ENCODE measurements at regions not wholly inside any gene's neighbourhood (a gene's known extent, or its start where the extent isn't known, plus 50 kb on each side); places are given as distances from the start of the nearest gene placed in this dataset.

DNA sequence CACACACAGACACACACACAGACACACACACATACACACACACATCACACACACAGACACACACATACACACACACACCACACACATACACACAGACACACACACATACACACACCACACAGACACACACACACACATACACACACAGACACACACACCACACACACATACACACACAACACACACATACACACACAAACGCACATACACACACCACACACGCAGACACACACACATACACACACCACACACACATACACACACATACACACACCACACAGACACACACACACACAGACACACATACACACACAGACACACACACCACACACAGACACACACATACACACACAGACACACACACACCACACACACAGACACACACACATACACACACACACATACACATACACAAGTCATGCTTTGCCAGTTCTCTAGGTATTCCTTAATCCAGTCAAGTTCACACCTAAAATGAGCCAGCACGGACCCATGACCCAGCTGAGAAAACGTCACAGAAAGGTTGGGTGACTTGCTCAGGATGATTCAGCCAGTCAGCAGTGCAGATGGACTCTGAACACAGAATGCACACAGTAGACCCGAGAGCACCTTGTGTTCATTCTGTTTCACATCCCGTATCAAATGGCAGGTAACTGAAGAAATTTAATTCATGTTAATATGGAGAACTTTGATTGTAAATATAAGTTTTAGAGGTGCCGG, 746.4 kb downstream of the MTRR start:
- no peaks in the 10 kb centered on the region for H3K4me1 ChIP-seq
- DNase-seq (ENCODE audit: low spot score): no peak
- H3K4me3 ChIP-seq: no peak overlapping the region
- H3K27ac ChIP-seq: no peak overlapping the region
- TF ChIP-seq, protein P1, sequence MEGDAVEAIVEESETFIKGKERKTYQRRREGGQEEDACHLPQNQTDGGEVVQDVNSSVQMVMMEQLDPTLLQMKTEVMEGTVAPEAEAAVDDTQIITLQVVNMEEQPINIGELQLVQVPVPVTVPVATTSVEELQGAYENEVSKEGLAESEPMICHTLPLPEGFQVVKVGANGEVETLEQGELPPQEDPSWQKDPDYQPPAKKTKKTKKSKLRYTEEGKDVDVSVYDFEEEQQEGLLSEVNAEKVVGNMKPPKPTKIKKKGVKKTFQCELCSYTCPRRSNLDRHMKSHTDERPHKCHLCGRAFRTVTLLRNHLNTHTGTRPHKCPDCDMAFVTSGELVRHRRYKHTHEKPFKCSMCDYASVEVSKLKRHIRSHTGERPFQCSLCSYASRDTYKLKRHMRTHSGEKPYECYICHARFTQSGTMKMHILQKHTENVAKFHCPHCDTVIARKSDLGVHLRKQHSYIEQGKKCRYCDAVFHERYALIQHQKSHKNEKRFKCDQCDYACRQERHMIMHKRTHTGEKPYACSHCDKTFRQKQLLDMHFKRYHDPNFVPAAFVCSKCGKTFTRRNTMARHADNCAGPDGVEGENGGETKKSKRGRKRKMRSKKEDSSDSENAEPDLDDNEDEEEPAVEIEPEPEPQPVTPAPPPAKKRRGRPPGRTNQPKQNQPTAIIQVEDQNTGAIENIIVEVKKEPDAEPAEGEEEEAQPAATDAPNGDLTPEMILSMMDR (IDR thresholded peaks at IDR 0.05): no peak
- no peaks in the 10 kb centered on the region for H3K27me3 ChIP-seq
- H3K36me3 ChIP-seq: no peaks in the 10 kb centered on the region
- no peaks in the 10 kb centered on the region for H3K9me3 ChIP-seq

DNA sequence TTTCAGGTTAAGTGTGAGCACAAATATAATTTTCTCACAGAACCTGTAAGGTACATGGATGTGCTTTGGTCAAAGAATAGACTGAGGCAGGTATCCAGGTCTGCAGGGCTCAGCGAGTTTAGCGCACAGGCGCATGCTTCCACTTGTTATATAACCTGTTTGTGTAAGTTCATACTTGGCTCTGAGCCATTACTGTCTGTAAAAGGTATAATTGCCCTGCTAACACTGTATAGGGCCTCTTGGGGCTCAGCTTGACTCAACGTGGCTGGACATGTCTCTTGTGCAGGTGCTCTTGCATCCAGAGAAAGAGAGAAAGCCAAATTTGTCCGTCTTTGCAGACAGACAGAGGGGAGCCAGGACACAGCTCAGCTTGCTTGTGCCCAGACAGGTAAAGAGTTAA, 759.6 kb downstream of the MTRR start:
- no peak for DNase-seq (ENCODE audit: low spot score)
- Histone ChIP-seq H3K27me3 (no peaks in the 10 kb centered on the region), H3K9me3 (no peaks in the 10 kb centered on the region), H3K4me3 (no peak overlapping the region), H3K36me3 (no peaks in the 10 kb centered on the region), H3K4me1 (no peaks in the 10 kb centered on the region), H3K27ac (no peak overlapping the region)
- TF ChIP-seq, protein P1 (IDR thresholded peaks at IDR 0.05): no peak

DNA sequence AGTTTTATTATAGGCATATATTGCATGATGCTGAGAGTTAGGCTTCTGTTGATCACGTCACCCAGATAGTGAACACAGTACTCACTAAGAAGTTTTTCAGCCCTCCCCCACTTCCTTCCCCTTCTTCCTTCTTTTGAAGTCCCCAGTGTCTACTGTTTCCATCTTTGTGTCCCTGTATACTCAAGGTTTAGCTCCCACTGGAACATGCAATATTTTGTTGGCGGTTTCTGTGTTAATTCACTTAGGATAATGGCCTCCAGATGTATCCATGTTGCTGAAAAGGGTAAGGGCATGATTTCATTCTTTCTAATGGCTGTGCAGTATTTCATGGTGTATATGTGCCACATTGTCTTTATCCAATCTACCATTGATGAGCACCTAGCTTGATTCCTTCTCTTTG, 764.3 kb downstream of the MTRR start:
- Histone ChIP-seq H3K4me1 (no peaks in the 10 kb centered on the region), H3K9me3 (peaks cover 0 to 4% of the 10 kb centered on the region in 2 donors), H3K27ac (no peak overlapping the region), H3K4me3 (no peak overlapping the region), H3K27me3 (no peaks in the 10 kb centered on the region), H3K36me3 (no peaks in the 10 kb centered on the region)
- TF ChIP-seq, protein P1 (IDR thresholded peaks at IDR 0.05): no peak
- no peak for DNase-seq (ENCODE audit: low spot score)

DNA sequence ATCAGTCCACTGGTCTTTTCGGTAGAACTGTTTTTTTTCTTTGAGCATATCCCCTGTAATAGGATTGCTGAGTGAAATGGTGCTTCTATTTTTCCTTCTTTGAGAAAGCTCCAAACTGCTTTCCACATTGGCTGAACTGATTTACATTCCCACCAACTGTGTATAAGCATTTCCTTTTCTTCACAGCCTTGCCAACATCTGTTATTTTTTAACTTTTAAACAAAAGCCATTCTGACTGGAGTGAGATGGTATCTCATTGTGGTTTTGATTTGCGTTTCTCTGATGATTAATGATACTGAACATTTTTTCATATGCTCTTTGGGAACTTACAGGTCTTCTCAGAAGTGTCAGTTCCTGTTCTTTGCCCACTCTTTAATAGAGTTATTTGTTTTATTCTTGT, 764.7 kb downstream of the MTRR start:
- H3K4me1 ChIP-seq: no peaks in the 10 kb centered on the region
- H3K27me3 ChIP-seq: no peaks in the 10 kb centered on the region
- no peak for DNase-seq (ENCODE audit: low spot score)
- H3K9me3 ChIP-seq: peaks cover 0 to 4% of the 10 kb centered on the region in 2 donors
- no peaks in the 10 kb centered on the region for H3K36me3 ChIP-seq
- no peak overlapping the region for H3K27ac ChIP-seq
- H3K4me3 ChIP-seq: no peak overlapping the region
- TF ChIP-seq, protein P1 (IDR thresholded peaks at IDR 0.05): no peak

DNA sequence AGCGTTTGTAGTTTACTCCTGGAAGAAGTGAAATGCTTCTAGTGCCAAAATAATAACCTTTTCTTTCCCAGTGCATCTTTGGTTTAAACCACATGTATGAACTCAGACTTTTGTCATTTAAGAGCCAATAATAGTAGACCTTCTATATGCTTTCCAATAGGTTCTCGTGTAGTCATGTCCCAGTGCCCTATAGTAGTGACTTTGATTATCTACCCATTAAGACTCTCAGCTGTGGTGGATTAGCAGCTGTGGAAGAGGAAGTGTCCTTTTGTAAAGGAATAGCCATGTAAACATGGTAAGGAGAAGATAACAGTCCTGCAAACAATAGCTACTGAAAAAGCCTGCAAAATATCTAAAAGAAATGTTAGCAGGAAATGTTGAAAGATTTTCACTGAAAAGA, 765.3 kb downstream of the MTRR start:
- Histone ChIP-seq H3K27me3 (no peaks in the 10 kb centered on the region), H3K4me1 (no peaks in the 10 kb centered on the region), H3K27ac (no peak overlapping the region), H3K4me3 (no peak overlapping the region), H3K36me3 (no peaks in the 10 kb centered on the region), H3K9me3 (peaks cover 0 to 4% of the 10 kb centered on the region in 2 donors)
- TF ChIP-seq, protein P1 (IDR thresholded peaks at IDR 0.05): no peak
- no peak for DNase-seq (ENCODE audit: low spot score)
